MG63 (cell line): ENCODE measurements at regions not wholly inside any gene's neighbourhood (a gene's known extent, or its start where the extent isn't known, plus 50 kb on each side); places are given as distances from the start of the nearest gene placed in this dataset.

Experiments used
- DNase-seq: peaks from one replicate; pipeline ENCODE4 v3.0.0-alpha.2; 2020
- H3K27me3 ChIP-seq: fragments of 250-450 bp; sonication (Bioruptor Pico); 2 replicates; pipeline ENCODE4 v1.5.1; 2020; ENCODE audit warnings: mild to moderate bottlenecking, moderate library complexity
- H3K36me3 ChIP-seq: fragments of 250-450 bp; sonication (Bioruptor Pico); 2 replicates; pipeline ENCODE4 v1.5.1; 2020; ENCODE audit warnings: mild to moderate bottlenecking, moderate library complexity
- H3K4me3 ChIP-seq: fragments of 250-450 bp; sonication (Bioruptor Pico); 2 replicates; pipeline ENCODE4 v1.5.1; 2020; ENCODE audit warnings: mild to moderate bottlenecking, moderate library complexity
- H3K9me3 ChIP-seq: fragments of 250-450 bp; sonication (Bioruptor Pico); 2 replicates; pipeline ENCODE4 v1.5.1; 2020; ENCODE audit warnings: mild to moderate bottlenecking, moderate library complexity

DNA sequence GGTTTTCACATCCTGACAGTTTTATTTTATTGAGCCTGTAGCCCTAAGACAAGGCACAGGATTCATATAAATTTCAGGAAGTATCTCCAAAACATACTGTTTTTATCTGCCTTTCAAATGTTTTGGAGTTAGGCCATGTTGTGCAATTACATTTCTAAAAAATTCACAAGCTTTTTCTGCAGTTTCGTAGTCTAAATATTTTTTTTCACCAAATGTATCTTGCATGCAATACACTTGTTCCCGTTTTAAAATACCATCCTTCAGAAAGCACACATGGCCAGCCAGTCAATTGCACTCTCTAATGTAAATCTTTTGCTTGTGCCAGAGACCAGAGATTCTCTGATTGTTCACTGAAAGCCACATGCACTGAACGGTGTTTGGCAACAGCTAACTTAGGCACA is 161.5 kb upstream of the PRKCQ start:
- H3K27me3 ChIP-seq: no peaks in the 10 kb centered on the region
- H3K4me3 ChIP-seq: no peak overlapping the region
- no peaks in the 10 kb centered on the region for H3K36me3 ChIP-seq
- H3K9me3 ChIP-seq: no peaks in the 10 kb centered on the region
- DNase-seq: no peak

DNA sequence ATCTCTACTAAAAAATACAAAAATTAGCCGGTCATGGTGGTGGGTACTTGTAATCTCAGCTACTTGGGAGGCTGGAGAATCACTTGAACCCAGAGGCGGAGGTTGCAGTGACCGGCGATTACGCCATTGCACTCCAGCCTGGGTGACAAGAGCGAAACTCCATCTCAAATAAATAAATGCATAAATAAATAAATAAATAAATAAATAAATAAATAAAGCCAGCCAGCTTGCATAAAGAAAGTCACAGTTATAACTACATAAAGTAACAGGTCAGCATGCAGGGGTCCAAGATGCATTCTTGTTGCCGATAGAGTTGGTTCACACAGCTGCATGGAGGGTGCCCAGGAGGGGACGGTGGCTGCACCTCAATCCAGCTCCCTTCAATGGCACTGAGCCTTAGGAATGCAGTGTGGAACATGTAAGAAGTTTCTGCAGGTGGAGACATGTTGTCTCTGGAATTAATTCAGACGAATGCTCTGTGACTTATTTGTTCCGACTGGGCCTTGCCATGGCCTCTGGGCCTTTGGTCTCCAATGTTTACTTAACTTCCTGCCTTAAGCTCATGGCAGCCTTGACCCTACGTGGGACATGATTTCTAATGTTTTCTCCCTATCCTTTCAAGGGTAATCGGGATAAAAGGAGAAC is 159.6 kb upstream of the PRKCQ start:
- H3K27me3 ChIP-seq: no peaks in the 10 kb centered on the region
- H3K4me3 ChIP-seq: no peak overlapping the region
- no peak for DNase-seq
- no peaks in the 10 kb centered on the region for H3K9me3 ChIP-seq
- no peaks in the 10 kb centered on the region for H3K36me3 ChIP-seq

DNA sequence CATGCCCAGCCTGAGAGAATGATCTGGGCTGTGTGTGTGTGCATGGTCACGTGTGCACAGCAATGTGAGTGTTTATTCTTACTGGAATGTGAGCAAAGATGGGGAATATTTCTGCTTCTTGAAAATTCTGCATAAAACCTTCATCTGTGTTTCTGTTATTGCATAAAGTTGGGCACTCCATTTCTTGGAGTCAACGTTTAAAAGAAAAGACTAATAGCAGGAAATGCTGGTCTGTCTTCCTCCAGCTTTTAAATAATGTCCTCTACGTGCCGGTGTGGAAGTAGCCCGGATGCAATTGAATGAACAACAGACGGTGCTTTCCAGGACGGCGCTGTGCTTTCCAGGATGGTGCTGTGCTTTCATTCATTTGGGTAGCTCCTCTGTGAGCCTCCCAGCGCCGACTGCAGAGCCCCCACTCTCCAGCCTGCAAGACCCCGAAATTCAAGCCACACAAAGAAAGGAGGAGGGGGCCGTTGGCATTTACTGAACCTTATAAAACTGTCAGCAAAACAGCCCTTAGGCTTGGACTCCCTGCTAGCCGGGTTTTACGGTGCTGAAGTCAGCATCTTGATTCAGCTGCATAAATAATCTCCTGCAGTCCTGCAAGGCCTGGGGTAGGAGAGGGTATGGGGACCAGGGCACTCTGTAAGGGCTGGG is 158.2 kb upstream of the PRKCQ start:
- Histone ChIP-seq H3K4me3 (no peak overlapping the region), H3K36me3 (no peaks in the 10 kb centered on the region), H3K27me3 (no peaks in the 10 kb centered on the region), H3K9me3 (no peaks in the 10 kb centered on the region)
- DNase-seq: peak; percentile 31

DNA sequence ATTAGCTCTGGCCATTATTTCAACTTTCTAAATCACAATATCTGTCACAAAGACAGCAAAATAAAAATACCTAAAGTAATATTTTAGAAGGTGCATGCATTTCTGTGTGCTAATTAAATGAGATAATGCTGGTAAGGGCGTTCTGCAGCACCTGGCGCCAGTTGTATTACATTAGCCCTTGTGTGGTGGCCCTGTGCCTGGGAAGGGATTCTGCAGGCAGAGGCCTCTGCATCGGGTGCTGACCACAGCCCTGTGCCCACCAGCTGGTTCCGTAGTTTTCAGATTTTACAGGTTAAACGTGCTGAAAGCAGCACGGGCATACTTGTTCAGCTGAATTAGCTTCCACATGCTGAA is 157.7 kb upstream of the PRKCQ start:
- no peaks in the 10 kb centered on the region for H3K9me3 ChIP-seq
- H3K27me3 ChIP-seq: no peaks in the 10 kb centered on the region
- peak; percentile 8 for DNase-seq
- no peaks in the 10 kb centered on the region for H3K36me3 ChIP-seq
- no peak overlapping the region for H3K4me3 ChIP-seq

GRCh38 chr10:6737080-6737641 is 157.1 kb upstream of the PRKCQ start:
- H3K36me3 ChIP-seq: no peaks in the 10 kb centered on the region
- H3K4me3 ChIP-seq: no peak overlapping the region
- H3K27me3 ChIP-seq: no peaks in the 10 kb centered on the region
- DNase-seq: peak; percentile 45
- H3K9me3 ChIP-seq: no peaks in the 10 kb centered on the region

- DNase-seq: no peak
- H3K9me3 ChIP-seq: no peaks in the 10 kb centered on the region
- H3K36me3 ChIP-seq: no peaks in the 10 kb centered on the region
- no peaks in the 10 kb centered on the region for H3K27me3 ChIP-seq
- H3K4me3 ChIP-seq: no peak overlapping the region
Measured at GRCh38 chr10:6734286-6734685, 154.2 kb upstream of the PRKCQ start.

DNA sequence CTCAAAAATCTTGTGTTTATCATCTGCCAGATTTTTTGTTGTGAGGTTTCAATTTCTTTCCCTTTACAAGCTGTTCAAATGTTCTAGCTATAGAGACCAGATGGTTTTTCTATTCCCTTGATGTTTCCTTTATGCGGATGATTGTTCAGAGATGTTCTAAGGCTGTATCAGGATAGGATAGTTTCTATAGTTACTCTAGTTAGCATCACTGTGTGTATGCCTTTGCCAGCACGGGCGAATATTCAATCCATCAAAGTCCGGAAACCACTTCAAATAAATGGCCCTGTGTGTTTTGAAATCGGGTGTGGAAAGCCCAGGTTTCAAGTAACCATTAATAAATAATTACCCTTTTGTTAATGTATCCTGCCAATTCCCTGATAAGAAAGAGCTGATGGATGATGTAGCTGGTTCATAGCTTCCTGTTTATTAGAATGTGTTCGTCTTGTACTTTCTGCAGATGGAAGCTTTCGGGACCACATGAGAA is 149.8 kb upstream of the PRKCQ start:
- Histone ChIP-seq H3K27me3 (no peaks in the 10 kb centered on the region), H3K9me3 (no peaks in the 10 kb centered on the region), H3K36me3 (no peaks in the 10 kb centered on the region), H3K4me3 (no peak overlapping the region)
- no peak for DNase-seq

- H3K4me3 ChIP-seq: no peak overlapping the region
- H3K9me3 ChIP-seq: no peaks in the 10 kb centered on the region
- no peaks in the 10 kb centered on the region for H3K27me3 ChIP-seq
- DNase-seq: peak; percentile 83
- H3K36me3 ChIP-seq: no peaks in the 10 kb centered on the region
Measured at GRCh38 chr10:6729071-6729774, 149.1 kb upstream of the PRKCQ start.

DNA sequence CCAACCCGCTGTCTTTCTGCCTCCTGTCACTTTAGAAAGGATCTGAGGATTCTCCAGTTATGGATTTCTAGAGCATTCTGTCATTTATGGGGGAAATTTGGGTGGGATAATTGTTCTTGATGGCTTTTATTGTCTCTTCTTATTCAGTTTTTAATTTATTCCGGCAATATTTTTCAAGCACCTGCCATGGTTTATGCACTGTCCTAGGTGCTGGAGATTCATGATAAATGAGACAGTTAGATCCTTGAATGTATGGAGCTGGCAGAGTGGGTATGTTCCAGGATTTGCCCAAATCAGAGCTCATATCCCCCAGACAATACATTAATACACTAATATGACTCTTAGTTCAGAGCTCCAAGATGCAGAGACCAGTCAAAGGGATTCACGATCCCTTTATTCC is 146.8 kb upstream of the PRKCQ start:
- Histone ChIP-seq H3K27me3 (no peaks in the 10 kb centered on the region), H3K4me3 (no peak overlapping the region), H3K36me3 (no peaks in the 10 kb centered on the region), H3K9me3 (no peaks in the 10 kb centered on the region)
- no peak for DNase-seq

- peaks cover 6% of the 10 kb centered on the region; the same call in 1 of the 2 replicates for H3K9me3 ChIP-seq
- DNase-seq: peak; percentile 15
- H3K4me3 ChIP-seq: no peak overlapping the region
- no peaks in the 10 kb centered on the region for H3K27me3 ChIP-seq
- H3K36me3 ChIP-seq: no peaks in the 10 kb centered on the region
Measured at GRCh38 chr10:6722616-6723004, 142.5 kb upstream of the PRKCQ start.

DNA sequence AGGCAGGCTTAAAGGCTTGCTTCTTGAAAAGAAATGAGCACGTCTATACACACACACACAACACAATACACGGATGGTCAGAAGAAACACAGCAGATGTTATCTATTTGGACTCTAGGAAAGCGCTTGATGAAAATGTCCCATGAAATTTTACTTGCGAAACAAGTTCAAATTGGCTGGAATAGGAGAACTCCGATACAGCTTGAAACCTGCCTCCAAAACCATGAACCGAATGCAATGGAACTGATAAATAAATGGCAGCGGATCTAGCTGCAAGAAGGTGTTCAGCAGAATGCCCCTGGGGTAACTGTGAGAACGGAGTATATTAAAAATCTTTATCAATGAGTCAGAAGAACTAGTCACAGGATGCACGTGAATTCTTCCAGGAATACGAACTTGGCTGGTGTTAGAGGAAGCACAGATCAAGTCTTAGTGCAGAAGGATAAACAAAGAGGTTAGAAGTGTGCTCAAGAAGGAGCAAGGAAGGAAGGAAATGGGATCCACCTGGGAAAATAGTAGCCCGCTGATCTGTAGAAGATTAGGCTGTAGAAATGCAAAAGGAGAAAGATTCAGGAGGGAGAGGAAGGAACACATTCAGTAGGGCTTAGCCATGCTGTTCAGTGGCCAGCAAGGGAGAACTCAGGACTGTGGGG is 142.0 kb upstream of the PRKCQ start:
- H3K9me3 ChIP-seq: peaks cover 6% of the 10 kb centered on the region; the same call in 1 of the 2 replicates
- peak; percentile 54 for DNase-seq
- no peak overlapping the region for H3K4me3 ChIP-seq
- no peaks in the 10 kb centered on the region for H3K27me3 ChIP-seq
- no peaks in the 10 kb centered on the region for H3K36me3 ChIP-seq

- no peak overlapping the region for H3K4me3 ChIP-seq
Measured at GRCh38 chr10:6721480-6721879, 141.4 kb upstream of the PRKCQ start.

DNA sequence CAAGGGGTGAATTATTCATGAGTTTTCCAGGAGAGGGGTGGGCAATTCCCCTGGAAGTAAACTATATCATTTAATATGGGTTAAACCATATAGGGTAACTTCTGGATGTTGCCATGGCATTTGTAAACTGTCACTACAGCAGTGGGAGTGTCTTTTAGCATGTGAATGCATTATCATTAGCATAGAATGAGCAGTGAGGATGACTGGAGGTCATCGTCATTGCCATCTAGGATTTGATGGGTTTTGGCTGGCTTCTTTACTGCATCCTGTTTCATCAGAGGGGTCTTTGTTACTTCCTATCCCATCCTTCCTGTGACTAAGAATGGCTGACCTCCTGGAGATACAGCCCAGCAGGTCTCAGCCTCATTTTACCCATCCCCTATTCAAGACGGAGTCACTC is 139.5 kb upstream of the PRKCQ start:
- DNase-seq: no peak
- Histone ChIP-seq H3K9me3 (peaks cover 6% of the 10 kb centered on the region; the same call in 1 of the 2 replicates), H3K4me3 (no peak overlapping the region), H3K36me3 (no peaks in the 10 kb centered on the region), H3K27me3 (no peaks in the 10 kb centered on the region)

More at GRCh38 chr10:6721480-6721879, 141.4 kb upstream of the PRKCQ start:
- no peaks in the 10 kb centered on the region for H3K27me3 ChIP-seq
- H3K9me3 ChIP-seq: peaks cover 6% of the 10 kb centered on the region; the same call in 1 of the 2 replicates
- peak; percentile 80 for DNase-seq
- no peaks in the 10 kb centered on the region for H3K36me3 ChIP-seq

- Histone ChIP-seq H3K9me3 (peaks cover 6% of the 10 kb centered on the region; the same call in 1 of the 2 replicates), H3K4me3 (no peak overlapping the region), H3K36me3 (no peaks in the 10 kb centered on the region), H3K27me3 (no peaks in the 10 kb centered on the region)
- no peak for DNase-seq
Measured at GRCh38 chr10:6718550-6718949, 138.5 kb upstream of the PRKCQ start.

- Histone ChIP-seq H3K27me3 (no peaks in the 10 kb centered on the region), H3K36me3 (no peaks in the 10 kb centered on the region), H3K9me3 (peaks cover 6% of the 10 kb centered on the region; the same call in 1 of the 2 replicates), H3K4me3 (no peak overlapping the region)
- DNase-seq: no peak
Measured at GRCh38 chr10:6716516-6716915, 136.4 kb upstream of the PRKCQ start.

DNA sequence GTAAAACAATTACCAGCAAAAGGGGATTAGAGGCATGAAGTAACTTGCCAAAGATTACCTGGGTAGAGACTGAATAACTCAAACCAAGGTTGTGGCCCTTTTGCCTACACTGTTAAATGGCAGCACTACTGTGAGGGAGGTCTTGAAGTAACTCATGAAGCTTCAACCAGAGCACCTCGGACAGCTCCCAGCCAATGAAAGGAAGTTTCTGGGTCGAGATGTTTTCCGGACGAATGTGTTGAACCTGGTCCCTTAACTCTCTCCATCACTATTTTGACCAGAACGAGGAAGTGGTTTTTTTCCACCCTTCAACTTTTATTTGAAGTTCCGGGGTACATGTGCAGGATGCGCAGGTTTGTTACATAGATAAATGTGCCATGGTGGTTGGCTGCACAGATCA is 133.6 kb upstream of the PRKCQ start:
- H3K36me3 ChIP-seq: no peaks in the 10 kb centered on the region
- no peaks in the 10 kb centered on the region for H3K27me3 ChIP-seq
- no peak overlapping the region for H3K4me3 ChIP-seq
- DNase-seq: no peak
- no peaks in the 10 kb centered on the region for H3K9me3 ChIP-seq

DNA sequence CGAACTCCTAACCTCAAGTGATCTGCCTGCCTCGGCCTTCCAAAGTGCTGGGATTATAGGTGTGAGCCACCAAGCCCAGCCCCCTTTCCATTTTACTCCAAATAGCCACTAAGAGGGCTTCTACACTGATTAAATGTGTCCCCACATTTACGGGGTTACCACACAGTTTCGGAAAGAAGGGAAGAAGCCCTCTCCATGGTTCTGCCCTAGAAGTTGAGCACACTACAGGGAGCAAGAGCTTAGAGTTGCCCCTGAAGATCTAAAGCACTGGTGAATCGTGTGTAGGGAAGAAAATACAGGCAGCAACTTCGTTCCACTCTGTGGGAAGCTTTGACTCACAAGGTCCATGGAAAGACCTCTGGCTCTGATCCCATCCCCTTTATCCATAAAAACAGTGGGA is 133.0 kb upstream of the PRKCQ start:
- DNase-seq: no peak
- H3K9me3 ChIP-seq: no peaks in the 10 kb centered on the region
- H3K4me3 ChIP-seq: no peak overlapping the region
- no peaks in the 10 kb centered on the region for H3K36me3 ChIP-seq
- no peaks in the 10 kb centered on the region for H3K27me3 ChIP-seq
